HAP-1 (cell line): ENCODE measurements at regions not wholly inside any gene's neighbourhood (a gene's known extent, or its start where the extent isn't known, plus 50 kb on each side); places are given as distances from the start of the nearest gene placed in this dataset.
"Not testable (repeated sequence)": the region's sequence is repeated elsewhere in the genome, so short reads cannot be mapped to it uniquely, and the experiment has no call there.

ENCODE experiments used
- DNase-seq, 2 experiments: peaks; one replicate each; pipeline ENCODE4 v3.0.0-alpha.2; 2016 to 2020; ENCODE audit warnings: low spot score in 2 of 2
- H3K27me3 ChIP-seq: fragments of 250-450 bp; sonication (Bioruptor Pico); 2 replicates; pipeline ENCODE4 v1.5.1; 2020; ENCODE audit warnings: low read depth, mild to moderate bottlenecking, moderate library complexity
- H3K36me3 ChIP-seq: fragments of 250-450 bp; sonication (Bioruptor Pico); replicated peaks from 2 replicates; pipeline ENCODE4 v1.5.1; 2020; ENCODE audit warnings: mild to moderate bottlenecking
- H3K4me1 ChIP-seq: fragments of 250-450 bp; sonication (Bioruptor Pico); 2 replicates; pipeline ENCODE4 v1.5.1; 2020; ENCODE audit warnings: mild to moderate bottlenecking
- H3K4me3 ChIP-seq: fragments of 250-450 bp; sonication (Bioruptor Pico); 2 replicates; pipeline ENCODE4 v1.5.1; 2020; ENCODE audit warnings: mild to moderate bottlenecking, moderate library complexity
- H3K9me3 ChIP-seq: fragments of 250-450 bp; sonication (Bioruptor Pico); 2 replicates; pipeline ENCODE4 v1.5.1; 2020; ENCODE audit warnings: mild to moderate bottlenecking, moderate library complexity
- in situ Hi-C: fragments of 300-500 bp; cut with MboI; formaldehyde crosslinking; loops from 3 replicates; pipeline ENCODE4 v1.14.3; 2020; ENCODE audit warnings: low sequenced_read_pairs, inconsistent platforms, mixed read lengths

GRCh38 chr1:217135987-217136894 is 413.0 kb upstream of the ESRRG start:
- no peaks in the 10 kb centered on the region for H3K9me3 ChIP-seq
- H3K27me3 ChIP-seq = no peaks in the 10 kb centered on the region
- H3K36me3 ChIP-seq = no peaks in the 10 kb centered on the region
- in situ Hi-C loops = no loop called here
- H3K4me3 ChIP-seq = no peak overlapping the region
- H3K4me1 ChIP-seq = no peaks in the 10 kb centered on the region
- DNase-seq = no peak

GRCh38 chr1:217135569-217135915 is 412.3 kb upstream of the ESRRG start:
- no peak for DNase-seq
- H3K4me3 ChIP-seq = no peak overlapping the region
- H3K36me3 ChIP-seq = no peaks in the 10 kb centered on the region
- in situ Hi-C loops = no loop called here
- no peaks in the 10 kb centered on the region for H3K4me1 ChIP-seq
- H3K9me3 ChIP-seq = no peaks in the 10 kb centered on the region
- no peaks in the 10 kb centered on the region for H3K27me3 ChIP-seq

- DNase-seq = no peak
- H3K9me3 ChIP-seq = no peaks in the 10 kb centered on the region
- H3K36me3 ChIP-seq = no peaks in the 10 kb centered on the region
- no peaks in the 10 kb centered on the region for H3K4me1 ChIP-seq
- no peaks in the 10 kb centered on the region for H3K27me3 ChIP-seq
- in situ Hi-C loops = no loop called here
- no peak overlapping the region for H3K4me3 ChIP-seq
Measured at GRCh38 chr1:217134857-217135568, 411.8 kb upstream of the ESRRG start.

- H3K4me3 ChIP-seq = no peak overlapping the region
- no peak for DNase-seq
- in situ Hi-C loops = no loop called here
- no peaks in the 10 kb centered on the region for H3K36me3 ChIP-seq
- no peaks in the 10 kb centered on the region for H3K9me3 ChIP-seq
- H3K4me1 ChIP-seq = no peaks in the 10 kb centered on the region
- H3K27me3 ChIP-seq = no peaks in the 10 kb centered on the region
Measured at GRCh38 chr1:217133958-217134856, 411.0 kb upstream of the ESRRG start.

- H3K27me3 ChIP-seq = no peaks in the 10 kb centered on the region
- no peaks in the 10 kb centered on the region for H3K9me3 ChIP-seq
- H3K4me1 ChIP-seq = no peaks in the 10 kb centered on the region
- in situ Hi-C loops = no loop called here
- no peaks in the 10 kb centered on the region for H3K36me3 ChIP-seq
- no peak overlapping the region for H3K4me3 ChIP-seq
- DNase-seq = no peak
Measured at GRCh38 chr1:217133092-217133491, 409.9 kb upstream of the ESRRG start.

GRCh38 chr1:217123340-217123739 is 400.1 kb upstream of the ESRRG start:
- H3K4me1 ChIP-seq, in situ Hi-C loops, H3K36me3 ChIP-seq, H3K27me3 ChIP-seq, H3K4me3 ChIP-seq, H3K9me3 ChIP-seq, DNase-seq: not testable (repeated sequence)

- no peak overlapping the region for H3K4me3 ChIP-seq
- no peaks in the 10 kb centered on the region for H3K27me3 ChIP-seq
- in situ Hi-C loops = no loop called here
- no peak for DNase-seq
- H3K4me1 ChIP-seq = no peaks in the 10 kb centered on the region; the same call in 1 of the 2 replicates
- H3K9me3 ChIP-seq = no peaks in the 10 kb centered on the region
- H3K36me3 ChIP-seq = no peaks in the 10 kb centered on the region
Measured at GRCh38 chr1:217117973-217118465, 394.8 kb upstream of the ESRRG start.

GRCh38 chr1:217115404-217116380 is 392.5 kb upstream of the ESRRG start:
- DNase-seq = no peak
- Histone ChIP-seq H3K4me1 (no peaks in the 10 kb centered on the region; the same call in 1 of the 2 replicates), H3K36me3 (no peaks in the 10 kb centered on the region), H3K9me3 (no peaks in the 10 kb centered on the region), H3K27me3 (no peaks in the 10 kb centered on the region), H3K4me3 (no peak overlapping the region)
- in situ Hi-C loops = no loop called here

GRCh38 chr1:217109928-217110327 is 386.7 kb upstream of the ESRRG start:
- H3K4me3 ChIP-seq = no peak overlapping the region
- in situ Hi-C loops = no loop called here
- H3K36me3 ChIP-seq = no peaks in the 10 kb centered on the region
- H3K27me3 ChIP-seq = no peaks in the 10 kb centered on the region
- DNase-seq = no peak
- H3K9me3 ChIP-seq = no peaks in the 10 kb centered on the region
- no peaks in the 10 kb centered on the region; the same call in 1 of the 2 replicates for H3K4me1 ChIP-seq

GRCh38 chr1:217106231-217106901 is 383.1 kb upstream of the ESRRG start:
- no peak overlapping the region for H3K4me3 ChIP-seq
- H3K9me3 ChIP-seq = no peaks in the 10 kb centered on the region
- no peaks in the 10 kb centered on the region; the same call in 1 of the 2 replicates for H3K4me1 ChIP-seq
- DNase-seq = no peak
- H3K27me3 ChIP-seq = no peaks in the 10 kb centered on the region
- in situ Hi-C loops = no loop called here
- no peaks in the 10 kb centered on the region for H3K36me3 ChIP-seq

- Histone ChIP-seq H3K27me3 (no peaks in the 10 kb centered on the region), H3K4me1 (no peaks in the 10 kb centered on the region; the same call in 1 of the 2 replicates), H3K9me3 (no peaks in the 10 kb centered on the region), H3K36me3 (no peaks in the 10 kb centered on the region), H3K4me3 (no peak overlapping the region)
- DNase-seq = no peak
- in situ Hi-C loops = no loop called here
Measured at GRCh38 chr1:217105437-217105836, 382.2 kb upstream of the ESRRG start.

GRCh38 chr1:217097819-217098218 is 374.6 kb upstream of the ESRRG start:
- no peaks in the 10 kb centered on the region for H3K9me3 ChIP-seq
- H3K36me3 ChIP-seq = no peaks in the 10 kb centered on the region
- H3K27me3 ChIP-seq = no peaks in the 10 kb centered on the region
- no peak overlapping the region for H3K4me3 ChIP-seq
- DNase-seq = no peak
- in situ Hi-C loops = no loop called here
- H3K4me1 ChIP-seq = no peaks in the 10 kb centered on the region
